Activated T-cell treated with anti-CD3 and anti-CD28 coated beads, Interleukin-2, amount 50 U/mL, for 72 hours (primary cell): ENCODE measurements at regions not wholly inside any gene's neighbourhood (a gene's known extent, or its start where the extent isn't known, plus 50 kb on each side); places are given as distances from the start of the nearest gene placed in this dataset.
"Not testable (repeated sequence)": the region's sequence is repeated elsewhere in the genome, so short reads cannot be mapped to it uniquely, and the experiment has no call there.

Experiments
- ATAC-seq, 2 donors: fragments of 150-1000 bp; cut with Tn5 transposase; replicated peaks in 1 of 2; 2 replicates each; pipeline ENCODE4 v1.10.0; 2021; ENCODE audit warnings: moderate library complexity in 2 of 2, mild to moderate bottlenecking in 1 of 2
- DNase-seq, 2 donors: peaks; one replicate each; pipeline ENCODE4 v3.0.0; 2021 to 2022; ENCODE audit warnings: mixed read lengths in 1 of 2
- H3K27ac Mint-ChIP-seq: one replicate; pipeline ENCODE4 v1.8.0; 2022; ENCODE audit warnings: mild to moderate bottlenecking, moderate library complexity, mixed read lengths
- H3K27me3 Mint-ChIP-seq: one replicate; pipeline ENCODE4 v1.8.0; 2022; ENCODE audit warnings: low read depth, mixed read lengths
- H3K36me3 Mint-ChIP-seq, 2 donors: one replicate each; pipeline ENCODE4 v1.8.0; 2022; ENCODE audit warnings: mixed read lengths in 2 of 2, mild to moderate bottlenecking in 1 of 2; ENCODE audit not compliant: insufficient read depth in 2 of 2
- H3K4me1 Mint-ChIP-seq: one replicate; pipeline ENCODE4 v1.8.0; 2022; ENCODE audit warnings: low read depth, mixed read lengths
- H3K4me3 Mint-ChIP-seq, 2 donors: one replicate each; pipeline ENCODE4 v1.8.0; 2022; ENCODE audit warnings: mild to moderate bottlenecking in 2 of 2, mixed read lengths in 2 of 2, moderate library complexity in 2 of 2
- H3K9me3 Mint-ChIP-seq, 2 donors: one replicate each; pipeline ENCODE4 v1.8.0; 2022; ENCODE audit warnings: mixed read lengths in 2 of 2

GRCh38 chr21:22192766-22193165 lies 1194.6 kb downstream of the NCAM2 start:
- Mint-ChIP-seq H3K36me3 (no peaks in the 10 kb centered on the region), H3K27ac (no peak overlapping the region), H3K9me3 (peaks cover 3% of the 10 kb centered on the region in 2 donors), H3K27me3 (no peaks in the 10 kb centered on the region), H3K4me1 (no peaks in the 10 kb centered on the region), H3K4me3 (no peak overlapping the region)
- DNase-seq (no peak), ATAC-seq (no peak)

- not testable (repeated sequence) for H3K36me3 Mint-ChIP-seq, DNase-seq, H3K4me3 Mint-ChIP-seq, H3K27me3 Mint-ChIP-seq, H3K27ac Mint-ChIP-seq, H3K4me1 Mint-ChIP-seq, ATAC-seq, H3K9me3 Mint-ChIP-seq
These were observed 1196.8 kb downstream of the NCAM2 start for GRCh38 chr21:22194986-22195385.

GRCh38 chr21:22200378-22201092 lies 1202.3 kb downstream of the NCAM2 start:
- no peak overlapping the region for H3K27ac Mint-ChIP-seq
- DNase-seq, result no peak
- H3K9me3 Mint-ChIP-seq, result peaks cover 1 to 6% of the 10 kb centered on the region in 2 donors
- no peak overlapping the region for H3K4me3 Mint-ChIP-seq
- H3K4me1 Mint-ChIP-seq, result no peaks in the 10 kb centered on the region
- ATAC-seq, result no peak
- no peaks in the 10 kb centered on the region for H3K36me3 Mint-ChIP-seq
- no peaks in the 10 kb centered on the region for H3K27me3 Mint-ChIP-seq

- H3K4me1 Mint-ChIP-seq, result no peaks in the 10 kb centered on the region
- H3K27me3 Mint-ChIP-seq, result no peaks in the 10 kb centered on the region
- no peak overlapping the region for H3K4me3 Mint-ChIP-seq
- peaks cover 1 to 6% of the 10 kb centered on the region in 2 donors for H3K9me3 Mint-ChIP-seq
- no peaks in the 10 kb centered on the region for H3K36me3 Mint-ChIP-seq
- no peak for ATAC-seq
- no peak for DNase-seq
- no peak overlapping the region for H3K27ac Mint-ChIP-seq
These were observed 1202.9 kb downstream of the NCAM2 start for GRCh38 chr21:22201126-22201525.

GRCh38 chr21:22201669-22202068 lies 1203.5 kb downstream of the NCAM2 start:
- H3K9me3 Mint-ChIP-seq, result peaks cover 1 to 6% of the 10 kb centered on the region in 2 donors
- DNase-seq, result no peak
- ATAC-seq, result no peak
- no peak overlapping the region for H3K27ac Mint-ChIP-seq
- H3K36me3 Mint-ChIP-seq, result no peaks in the 10 kb centered on the region
- no peaks in the 10 kb centered on the region for H3K4me1 Mint-ChIP-seq
- H3K4me3 Mint-ChIP-seq, result no peak overlapping the region
- H3K27me3 Mint-ChIP-seq, result no peaks in the 10 kb centered on the region

- no peak overlapping the region for H3K4me3 Mint-ChIP-seq
- no peaks in the 10 kb centered on the region for H3K27me3 Mint-ChIP-seq
- ATAC-seq, result no peak
- no peaks in the 10 kb centered on the region for H3K4me1 Mint-ChIP-seq
- H3K9me3 Mint-ChIP-seq, result peaks cover 0 to 4% of the 10 kb centered on the region in 2 donors
- no peak for DNase-seq
- H3K27ac Mint-ChIP-seq, result no peak overlapping the region
- H3K36me3 Mint-ChIP-seq, result peaks cover 0 to 4% of the 10 kb centered on the region in 2 donors
These were observed 1211.1 kb downstream of the NCAM2 start for GRCh38 chr21:22209304-22209700.

GRCh38 chr21:22211943-22212342 lies 1213.7 kb downstream of the NCAM2 start:
- no peak for DNase-seq
- peaks cover 0 to 4% of the 10 kb centered on the region in 2 donors for H3K36me3 Mint-ChIP-seq
- no peak overlapping the region for H3K4me3 Mint-ChIP-seq
- no peak overlapping the region for H3K27ac Mint-ChIP-seq
- no peaks in the 10 kb centered on the region for H3K27me3 Mint-ChIP-seq
- H3K9me3 Mint-ChIP-seq, result peaks cover 0 to 4% of the 10 kb centered on the region in 2 donors
- no peaks in the 10 kb centered on the region for H3K4me1 Mint-ChIP-seq
- ATAC-seq, result no peak

GRCh38 chr21:22223385-22223784 lies 1225.2 kb downstream of the NCAM2 start:
- DNase-seq, result no peak
- peaks cover 40% of the 10 kb centered on the region for H3K4me1 Mint-ChIP-seq
- no peaks in the 10 kb centered on the region for H3K36me3 Mint-ChIP-seq
- H3K4me3 Mint-ChIP-seq, result peak overlapping the region; percentile 58
- peak overlapping the region; percentile 38 for H3K27ac Mint-ChIP-seq
- peaks cover 11% of the 10 kb centered on the region for H3K27me3 Mint-ChIP-seq
- peak; percentile 78 to 98 for ATAC-seq
- no peaks in the 10 kb centered on the region for H3K9me3 Mint-ChIP-seq

- no peak for ATAC-seq
- Mint-ChIP-seq H3K36me3 (no peaks in the 10 kb centered on the region), H3K27me3 (peaks cover 11% of the 10 kb centered on the region), H3K4me3 (no peak overlapping the region), H3K27ac (no peak overlapping the region), H3K4me1 (peaks cover 40% of the 10 kb centered on the region), H3K9me3 (no peaks in the 10 kb centered on the region)
- DNase-seq, result no peak
These were observed 1226.1 kb downstream of the NCAM2 start for GRCh38 chr21:22224261-22224660.

- ATAC-seq (no peak), DNase-seq (no peak)
- H3K9me3 Mint-ChIP-seq, result no peaks in the 10 kb centered on the region
- H3K27ac Mint-ChIP-seq, result no peak overlapping the region
- peaks cover 40% of the 10 kb centered on the region for H3K4me1 Mint-ChIP-seq
- no peaks in the 10 kb centered on the region for H3K36me3 Mint-ChIP-seq
- H3K4me3 Mint-ChIP-seq, result no peak overlapping the region
- H3K27me3 Mint-ChIP-seq, result peaks cover 11% of the 10 kb centered on the region
These were observed 1227.1 kb downstream of the NCAM2 start for GRCh38 chr21:22225299-22225698.

- Mint-ChIP-seq H3K4me3 (no peak overlapping the region), H3K27me3 (no peaks in the 10 kb centered on the region), H3K4me1 (no peaks in the 10 kb centered on the region), H3K27ac (no peak overlapping the region), H3K36me3 (no peaks in the 10 kb centered on the region), H3K9me3 (peaks cover 0 to 1% of the 10 kb centered on the region in 2 donors)
- DNase-seq, result no peak
- ATAC-seq, result no peak
These were observed 1232.8 kb downstream of the NCAM2 start for GRCh38 chr21:22231013-22231412.

GRCh38 chr21:22235866-22236590 lies 1237.8 kb downstream of the NCAM2 start:
- Mint-ChIP-seq H3K36me3 (peaks cover 2 to 5% of the 10 kb centered on the region in 2 donors), H3K4me3 (no peak overlapping the region), H3K27me3 (no peaks in the 10 kb centered on the region), H3K9me3 (peaks cover 6 to 12% of the 10 kb centered on the region in 2 donors), H3K4me1 (no peaks in the 10 kb centered on the region), H3K27ac (no peak overlapping the region)
- no peak for DNase-seq
- ATAC-seq, result no peak

GRCh38 chr21:22244516-22244915 lies 1246.3 kb downstream of the NCAM2 start:
- no peaks in the 10 kb centered on the region for H3K4me1 Mint-ChIP-seq
- no peaks in the 10 kb centered on the region for H3K36me3 Mint-ChIP-seq
- H3K4me3 Mint-ChIP-seq, result no peak overlapping the region
- H3K9me3 Mint-ChIP-seq, result peaks cover 0 to 2% of the 10 kb centered on the region in 2 donors
- H3K27ac Mint-ChIP-seq, result no peak overlapping the region
- no peaks in the 10 kb centered on the region for H3K27me3 Mint-ChIP-seq
- ATAC-seq (no peak), DNase-seq (no peak)
